HFFc6 (cell line): ENCODE measurements at regions not wholly inside any gene's neighbourhood (a gene's known extent, or its start where the extent isn't known, plus 50 kb on each side); places are given as distances from the start of the nearest gene placed in this dataset.

Source experiments
- DNase-seq: peaks from one replicate; pipeline ENCODE4 v3.0.0-alpha.2; 2018
- H3K27ac Mint-ChIP-seq: 2 replicates; pipeline ENCODE4 v1.8.0; 2020; ENCODE audit warnings: mild to moderate bottlenecking, mixed read lengths
- H3K27me3 Mint-ChIP-seq: 2 replicates; pipeline ENCODE4 v1.8.0; 2021; ENCODE audit warnings: mild to moderate bottlenecking, moderate library complexity, mixed read lengths; ENCODE audit not compliant: insufficient read depth
- H3K36me3 Mint-ChIP-seq: 2 replicates; pipeline ENCODE4 v1.8.0; 2021; ENCODE audit warnings: low read depth, mixed read lengths
- H3K4me1 Mint-ChIP-seq: 2 replicates; pipeline ENCODE4 v1.8.0; 2020; ENCODE audit warnings: low read depth, mixed read lengths
- H3K4me3 Mint-ChIP-seq: 2 replicates; pipeline ENCODE4 v1.8.0; 2020; ENCODE audit warnings: mild to moderate bottlenecking, moderate library complexity, mixed read lengths
- H3K9me3 Mint-ChIP-seq: 2 replicates; pipeline ENCODE4 v1.8.0; 2020; ENCODE audit warnings: mild to moderate bottlenecking, mixed read lengths
- TF ChIP-seq, protein P1 (sequence below): fragments of 200-600 bp; sonication (generic); IDR thresholded peaks from 2 replicates; pipeline ENCODE4 v1.5.0; 2021; ENCODE audit warnings: antibody characterized with exemption, mild to moderate bottlenecking

DNA sequence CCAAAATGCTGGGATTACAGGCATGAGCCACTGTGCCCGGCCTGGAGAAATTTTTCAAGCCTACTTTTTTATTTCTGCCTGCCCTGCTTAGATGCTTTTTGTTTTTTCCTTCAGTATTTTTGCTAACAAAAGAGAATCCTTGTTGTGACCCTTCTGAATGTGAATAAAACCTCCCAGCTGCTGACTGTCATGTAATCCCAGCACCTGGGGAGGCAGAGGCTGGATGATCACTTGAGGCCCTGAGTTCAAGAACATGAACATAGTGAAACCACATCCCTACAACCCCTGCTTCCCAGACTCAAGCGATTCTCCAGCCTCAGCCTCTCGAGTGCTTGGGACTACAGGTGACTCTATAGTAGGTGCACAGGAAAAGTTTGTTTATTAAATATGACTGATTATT lies 84.9 kb downstream of the SOX2 start:
- TF ChIP-seq, protein P1, sequence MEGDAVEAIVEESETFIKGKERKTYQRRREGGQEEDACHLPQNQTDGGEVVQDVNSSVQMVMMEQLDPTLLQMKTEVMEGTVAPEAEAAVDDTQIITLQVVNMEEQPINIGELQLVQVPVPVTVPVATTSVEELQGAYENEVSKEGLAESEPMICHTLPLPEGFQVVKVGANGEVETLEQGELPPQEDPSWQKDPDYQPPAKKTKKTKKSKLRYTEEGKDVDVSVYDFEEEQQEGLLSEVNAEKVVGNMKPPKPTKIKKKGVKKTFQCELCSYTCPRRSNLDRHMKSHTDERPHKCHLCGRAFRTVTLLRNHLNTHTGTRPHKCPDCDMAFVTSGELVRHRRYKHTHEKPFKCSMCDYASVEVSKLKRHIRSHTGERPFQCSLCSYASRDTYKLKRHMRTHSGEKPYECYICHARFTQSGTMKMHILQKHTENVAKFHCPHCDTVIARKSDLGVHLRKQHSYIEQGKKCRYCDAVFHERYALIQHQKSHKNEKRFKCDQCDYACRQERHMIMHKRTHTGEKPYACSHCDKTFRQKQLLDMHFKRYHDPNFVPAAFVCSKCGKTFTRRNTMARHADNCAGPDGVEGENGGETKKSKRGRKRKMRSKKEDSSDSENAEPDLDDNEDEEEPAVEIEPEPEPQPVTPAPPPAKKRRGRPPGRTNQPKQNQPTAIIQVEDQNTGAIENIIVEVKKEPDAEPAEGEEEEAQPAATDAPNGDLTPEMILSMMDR, result no peak
- H3K36me3 Mint-ChIP-seq, result peaks cover 4% of the 10 kb centered on the region; the same call in 1 of the 2 replicates
- H3K27ac Mint-ChIP-seq, result no peak overlapping the region
- DNase-seq, result no peak
- H3K27me3 Mint-ChIP-seq, result no peaks in the 10 kb centered on the region
- peaks cover 30% of the 10 kb centered on the region for H3K9me3 Mint-ChIP-seq
- H3K4me1 Mint-ChIP-seq, result no peaks in the 10 kb centered on the region
- no peak overlapping the region for H3K4me3 Mint-ChIP-seq

DNA sequence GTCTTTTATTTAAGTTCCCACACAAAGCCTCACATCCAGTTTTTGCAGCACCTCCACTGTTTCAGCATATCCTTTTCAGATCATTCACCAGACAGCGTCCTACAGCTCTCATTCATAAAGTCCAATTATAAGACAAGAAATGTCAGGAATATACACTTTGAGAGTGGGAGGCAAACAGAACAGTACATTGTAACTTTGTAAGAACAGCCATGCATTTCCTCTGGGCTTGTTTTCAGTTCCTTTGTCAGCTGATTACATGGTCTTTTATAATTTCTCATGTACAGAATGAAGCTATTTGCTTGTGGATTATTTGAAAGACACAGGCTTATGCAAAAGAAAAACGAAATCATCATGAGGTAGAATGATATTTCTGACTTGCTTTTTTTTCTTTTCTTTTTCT lies 85.7 kb downstream of the SOX2 start:
- Mint-ChIP-seq H3K27me3 (no peaks in the 10 kb centered on the region), H3K27ac (no peak overlapping the region), H3K4me3 (no peak overlapping the region), H3K36me3 (peaks cover 4% of the 10 kb centered on the region; the same call in 1 of the 2 replicates), H3K4me1 (no peaks in the 10 kb centered on the region), H3K9me3 (peaks cover 28% of the 10 kb centered on the region)
- TF ChIP-seq, protein P1, result no peak
- no peak for DNase-seq

DNA sequence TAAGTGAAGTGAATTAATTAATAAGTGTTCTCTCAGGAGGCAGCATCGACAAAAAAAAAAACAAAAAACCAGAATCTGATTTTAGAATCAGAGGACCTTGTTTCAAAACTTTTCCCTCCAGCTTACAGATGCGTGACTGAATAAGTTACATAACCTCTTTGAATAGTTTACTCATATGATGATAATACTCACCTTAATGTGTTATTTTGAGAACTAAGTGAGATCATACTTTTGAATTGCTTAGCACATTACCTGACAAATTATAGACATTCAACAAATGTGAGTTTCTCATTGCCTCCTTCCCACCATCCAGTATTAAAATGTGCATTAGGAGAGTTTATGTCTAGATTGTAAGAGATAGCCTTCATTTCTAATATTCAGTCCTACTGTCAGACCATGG lies 94.0 kb downstream of the SOX2 start:
- peaks cover 37% of the 10 kb centered on the region for H3K9me3 Mint-ChIP-seq
- no peak overlapping the region for H3K4me3 Mint-ChIP-seq
- H3K27me3 Mint-ChIP-seq, result no peaks in the 10 kb centered on the region
- H3K4me1 Mint-ChIP-seq, result no peaks in the 10 kb centered on the region
- DNase-seq, result no peak
- H3K27ac Mint-ChIP-seq, result no peak overlapping the region
- TF ChIP-seq, protein P1, result no peak
- no peaks in the 10 kb centered on the region; the same call in 1 of the 2 replicates for H3K36me3 Mint-ChIP-seq

DNA sequence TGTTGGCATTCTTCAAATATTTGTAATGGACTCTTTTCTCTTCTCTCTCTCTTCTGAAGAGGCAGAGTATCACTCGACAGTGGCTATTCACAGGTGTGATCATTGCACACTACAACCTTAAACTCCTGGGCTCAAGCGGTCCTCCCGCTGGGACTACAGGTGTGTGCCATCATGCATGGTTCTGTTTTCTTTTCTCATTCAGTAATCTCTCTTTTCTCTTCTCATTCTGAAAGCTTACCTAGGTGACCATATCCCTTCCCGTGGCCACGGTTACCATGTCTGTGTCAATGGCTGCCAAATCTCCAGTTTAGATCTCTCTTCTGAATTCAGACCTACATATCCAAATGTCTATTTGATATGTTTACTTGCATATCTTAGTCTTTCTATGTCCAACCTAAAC lies 96.3 kb downstream of the SOX2 start:
- Mint-ChIP-seq H3K9me3 (peaks cover 35% of the 10 kb centered on the region), H3K27ac (no peak overlapping the region), H3K4me3 (no peak overlapping the region), H3K4me1 (no peaks in the 10 kb centered on the region), H3K27me3 (no peaks in the 10 kb centered on the region), H3K36me3 (no peaks in the 10 kb centered on the region; the same call in 1 of the 2 replicates)
- DNase-seq, result no peak
- TF ChIP-seq, protein P1, result no peak

DNA sequence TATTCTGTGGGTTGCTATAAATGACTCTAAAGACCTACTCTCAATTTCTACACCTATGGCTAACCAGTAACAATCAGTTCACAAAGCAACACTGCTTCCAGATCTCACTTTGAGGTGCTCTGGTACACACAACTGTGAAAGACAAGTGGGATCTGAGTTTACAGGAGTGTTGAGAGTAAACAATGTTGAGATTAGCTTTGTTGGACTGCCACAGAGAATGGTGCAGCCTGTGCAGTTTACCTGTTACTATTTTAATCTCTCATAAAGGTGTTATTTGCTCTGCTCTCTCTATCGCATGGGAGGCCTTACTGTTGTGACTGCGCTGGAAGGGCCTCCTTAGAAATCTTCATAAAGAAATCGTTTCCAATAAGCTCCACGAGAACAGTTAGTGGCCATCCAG lies 112.0 kb downstream of the SOX2 start:
- H3K9me3 Mint-ChIP-seq, result peaks cover 50% of the 10 kb centered on the region
- H3K4me1 Mint-ChIP-seq, result no peaks in the 10 kb centered on the region

More for the DNA sequence above, 112.0 kb downstream of the SOX2 start:
- Mint-ChIP-seq H3K27me3 (peaks cover 1% of the 10 kb centered on the region), H3K27ac (no peak overlapping the region), H3K4me3 (no peak overlapping the region), H3K36me3 (no peaks in the 10 kb centered on the region)
- TF ChIP-seq, protein P1, result no peak
- no peak for DNase-seq
